HCT116 (cell line): ENCODE measurements at regions not wholly inside any gene's neighbourhood (a gene's known extent, or its start where the extent isn't known, plus 50 kb on each side); places are given as distances from the start of the nearest gene placed in this dataset.
"Not testable (repeated sequence)": the region's sequence is repeated elsewhere in the genome, so short reads cannot be mapped to it uniquely, and the experiment has no call there.

Experiments used
- ATAC-seq: fragments of 200-7000 bp; cut with Tn5 transposase; 2 replicates; pipeline ENCODE4 v1.9.1; 2020; ENCODE audit warnings: mild to moderate bottlenecking, moderate library complexity
- BruUV-seq: library from RNA; stranded (reverse); fragments of 400-500 nt; replicated peaks from 2 replicates; lab custom pipeline; 2021; lab: Mats Ljungman, UMichigan
- CTCF ChIA-PET: fragments of 300-600 bp; sonication (Branson Sonifier 250); formaldehyde crosslinking; loops from one replicate; lab custom pipeline; 2021; ENCODE audit warnings: antibody characterized with exemption; lab: Charles Lee
- POLR2A ChIA-PET: fragments of 300-600, 350-600 bp; sonication (Branson Sonifier 250); formaldehyde crosslinking; loops from one replicate; lab custom pipeline; 2021; ENCODE audit warnings: antibody characterized with exemption; lab: Charles Lee
- RAD21 ChIA-PET, 2 experiments: fragments of 300-600 bp; sonication (Branson Sonifier 250); formaldehyde crosslinking; loops; one replicate each; lab custom pipeline; 2023; ENCODE audit warnings: low total read pairs in 2 of 2; ENCODE audit not compliant: uncharacterized antibody in 2 of 2, unreplicated experiment in 2 of 2, low non-redundant PET in 1 of 2; lab: Charles Lee
- DNase-seq: peaks from one replicate; pipeline ENCODE4 v3.0.0-alpha.2; 2010; ENCODE audit warnings: low read depth, low spot score
- H2AFZ ChIP-seq: fragments of 200-600 bp; shearing (Covaris generic), sonication (generic); 2 replicates; pipeline ENCODE4 v1.6.1; 2017; ENCODE audit warnings: low read depth, mixed run types, mixed read lengths, antibody characterized with exemption, low read length; ENCODE audit not compliant: poor library complexity, severe bottlenecking
- H3K27ac ChIP-seq: 2 replicates; pipeline ENCODE4 v1.5.1; 2012; ENCODE audit warnings: low read depth, low read length
- H3K27me3 ChIP-seq: fragments of 200-600 bp; sonication (generic); 2 replicates; pipeline ENCODE4 v1.6.1; 2016; ENCODE audit warnings: mixed run types, low read length, mixed read lengths; ENCODE audit not compliant: insufficient read depth
- H3K36me3 ChIP-seq, 2 experiments: fragments of 200-500 bp in 1 of 2; fragments of 200-600 bp in 1 of 2; sonication (Bioruptor generic) in 1 of 2; sonication (generic) in 1 of 2; 2 replicates each; pipeline versions ENCODE4 v1.5.1 to v1.6.1; 2014 to 2016; ENCODE audit warnings: low read length in 2 of 2, inconsistent platforms in 1 of 2, mixed read lengths in 1 of 2, mixed run types in 1 of 2; ENCODE audit not compliant: insufficient read depth in 2 of 2, control insufficient read depth in 1 of 2
- H3K4me1 ChIP-seq, 2 experiments: fragments of 200-600 bp in 1 of 2; sonication (generic) in 1 of 2; 2 replicates each; pipeline versions ENCODE4 v1.5.1 to v1.6.1; 2012 to 2017; ENCODE audit warnings: low read length in 2 of 2, inconsistent platforms in 1 of 2, mild to moderate bottlenecking in 1 of 2, mixed read lengths in 1 of 2, mixed run types in 1 of 2, moderate library complexity in 1 of 2; ENCODE audit not compliant: insufficient read depth in 2 of 2, control insufficient read depth in 1 of 2
- H3K4me2 ChIP-seq: fragments of 200-600 bp; sonication (generic); 2 replicates; pipeline ENCODE4 v1.6.1; 2017; ENCODE audit warnings: mixed run types, low read length, mixed read lengths
- H3K4me3 ChIP-seq, 2 experiments: fragments of 200-600 bp in 1 of 2; sonication (generic) in 1 of 2; replicated peaks in 1 of 2; 2 replicates each; pipeline ENCODE4 v1.5.1; 2011 to 2016; ENCODE audit warnings: low read length in 2 of 2, control low read depth in 1 of 2, low read depth in 1 of 2, mild to moderate bottlenecking in 1 of 2, mixed read lengths in 1 of 2, mixed run types in 1 of 2
- H3K79me2 ChIP-seq: fragments of 200-600 bp; sonication (generic); 2 replicates; pipeline ENCODE4 v1.6.1; 2017; ENCODE audit warnings: mild to moderate bottlenecking, mixed run types, low read length, moderate library complexity, mixed read lengths; ENCODE audit not compliant: insufficient read depth
- H3K9ac ChIP-seq: fragments of 200-600 bp; sonication (generic); 2 replicates; pipeline ENCODE4 v1.6.1; 2016; ENCODE audit warnings: low read length, mixed read lengths
- H3K9me2 ChIP-seq: fragments of 200-600 bp; sonication (generic), shearing (Covaris generic); 2 replicates; pipeline ENCODE4 v1.6.1; 2017; ENCODE audit warnings: mixed run types, mild to moderate bottlenecking, moderate library complexity; ENCODE audit not compliant: insufficient read depth
- H3K9me3 ChIP-seq, 2 experiments: fragments of 200-500 bp in 1 of 2; fragments of 200-600 bp in 1 of 2; sonication (Bioruptor generic) in 1 of 2; sonication (generic) in 1 of 2; 2 replicates each; pipeline ENCODE4 v1.6.1; 2014 to 2017; ENCODE audit warnings: low read length in 2 of 2, mixed read lengths in 2 of 2, inconsistent platforms in 1 of 2, low read depth in 1 of 2, mild to moderate bottlenecking in 1 of 2, mixed run types in 1 of 2, moderate library complexity in 1 of 2; ENCODE audit not compliant: control insufficient read depth in 1 of 2, insufficient read depth in 1 of 2
- H4K20me1 ChIP-seq: fragments of 200-600 bp; sonication (generic), shearing (Covaris generic); 2 replicates; pipeline ENCODE4 v1.6.1; 2017; ENCODE audit warnings: mixed run types, mild to moderate bottlenecking, moderate library complexity; ENCODE audit not compliant: insufficient read depth
- CBX3 ChIP-seq: IDR thresholded peaks from 2 replicates; pipeline ENCODE4 v1.6.1; 2012; ENCODE audit warnings: low read depth
- CEBPB ChIP-seq: IDR thresholded peaks from 2 replicates; pipeline ENCODE4 v1.6.1; 2012; ENCODE audit warnings: low read depth
- EGR1 ChIP-seq: IDR thresholded peaks from 2 replicates; pipeline ENCODE4 v1.6.1; 2012; ENCODE audit warnings: low read depth
- FOSL1 ChIP-seq: IDR thresholded peaks from 2 replicates; pipeline ENCODE4 v1.6.1; 2012; ENCODE audit warnings: low read depth
- JUND ChIP-seq: IDR thresholded peaks from 2 replicates; pipeline ENCODE4 v1.6.1; 2012
- SP1 ChIP-seq: IDR thresholded peaks from 2 replicates; pipeline ENCODE4 v1.6.1; 2012; ENCODE audit warnings: low read depth
- YY1 ChIP-seq: IDR thresholded peaks from 2 replicates; pipeline ENCODE4 v1.6.1; 2011; ENCODE audit warnings: low read length, low read depth, moderate library complexity, mild to moderate bottlenecking; ENCODE audit not compliant: insufficient replicate concordance; ENCODE audit errors: extremely low read depth
- intact Hi-C: fragments of 100-400 bp; cut with micrococcal nuclease; formaldehyde crosslinking; loops from 2 replicates; pipeline ENCODE4 v1.10.0; 2022
- TF ChIP-seq, protein P1 (sequence below): IDR thresholded peaks from 2 replicates; pipeline ENCODE4 v1.6.1; 2012

GRCh38 chr6:21730533-21730932, 137.0 kb downstream of the SOX4 start:
- no peak for DNase-seq
- H2AFZ ChIP-seq = no peak overlapping the region
- RAD21 ChIA-PET = no interaction called here
- no peak overlapping the region for H3K27ac ChIP-seq
- no peak overlapping the region for H3K9ac ChIP-seq
- no TSS peak for BruUV-seq
- ATAC-seq = no peak
- H3K9me2 ChIP-seq = no peaks in the 10 kb centered on the region
- TF ChIP-seq, protein P1, sequence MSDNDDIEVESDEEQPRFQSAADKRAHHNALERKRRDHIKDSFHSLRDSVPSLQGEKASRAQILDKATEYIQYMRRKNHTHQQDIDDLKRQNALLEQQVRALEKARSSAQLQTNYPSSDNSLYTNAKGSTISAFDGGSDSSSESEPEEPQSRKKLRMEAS = no peak
- TF ChIP-seq EGR1 (no peak), CEBPB (no peak), CBX3 (no peak)
- H3K4me3 ChIP-seq = no peak overlapping the region
- H3K9me3 ChIP-seq = no peaks in the 10 kb centered on the region
- peaks cover 12 to 23% of the 10 kb centered on the region in 2 experiments for H3K4me1 ChIP-seq
- CTCF ChIA-PET = no interaction called here
- no peak overlapping the region for H3K4me2 ChIP-seq
- no peaks in the 10 kb centered on the region for H3K79me2 ChIP-seq
- intact Hi-C loops = no loop called here
- H4K20me1 ChIP-seq = no peaks in the 10 kb centered on the region
- H3K27me3 ChIP-seq = no peaks in the 10 kb centered on the region
- POLR2A ChIA-PET = no interaction called here
- no peaks in the 10 kb centered on the region for H3K36me3 ChIP-seq

GRCh38 chr6:21731411-21732031, 138.0 kb downstream of the SOX4 start:
- ChIA-PET POLR2A (no interaction called here), CTCF (no interaction called here), RAD21 (interaction anchor here in 1 of 2 experiments (0.6 kb wide), 1 partner anchor 15 kb away, joined by 3 read pairs; no protein-coding TSS in a partner anchor)
- Histone ChIP-seq H3K36me3 (no peaks in the 10 kb centered on the region), H3K79me2 (no peaks in the 10 kb centered on the region), H2AFZ (peak overlapping the region; percentile 80), H3K4me3 (no peak overlapping the region), H3K9me2 (no peaks in the 10 kb centered on the region), H3K27ac (no peak overlapping the region), H3K4me2 (peak overlapping the region; percentile 35), H3K27me3 (no peaks in the 10 kb centered on the region), H3K4me1 (peaks cover 12 to 23% of the 10 kb centered on the region in 2 experiments), H3K9ac (no peak overlapping the region), H4K20me1 (no peaks in the 10 kb centered on the region), H3K9me3 (no peaks in the 10 kb centered on the region)
- intact Hi-C loops = no loop called here
- BruUV-seq = no TSS peak
- DNase-seq = no peak
- TF ChIP-seq JUND (peak; percentile 36; the same call in 1 of the 2 replicates), SP1 (no peak), FOSL1 (peak; percentile 25; the same call in 1 of the 2 replicates), YY1 (no peak), CEBPB (peak; percentile 31; the same call in 1 of the 2 replicates)
- peak; percentile 76 for ATAC-seq

DNA sequence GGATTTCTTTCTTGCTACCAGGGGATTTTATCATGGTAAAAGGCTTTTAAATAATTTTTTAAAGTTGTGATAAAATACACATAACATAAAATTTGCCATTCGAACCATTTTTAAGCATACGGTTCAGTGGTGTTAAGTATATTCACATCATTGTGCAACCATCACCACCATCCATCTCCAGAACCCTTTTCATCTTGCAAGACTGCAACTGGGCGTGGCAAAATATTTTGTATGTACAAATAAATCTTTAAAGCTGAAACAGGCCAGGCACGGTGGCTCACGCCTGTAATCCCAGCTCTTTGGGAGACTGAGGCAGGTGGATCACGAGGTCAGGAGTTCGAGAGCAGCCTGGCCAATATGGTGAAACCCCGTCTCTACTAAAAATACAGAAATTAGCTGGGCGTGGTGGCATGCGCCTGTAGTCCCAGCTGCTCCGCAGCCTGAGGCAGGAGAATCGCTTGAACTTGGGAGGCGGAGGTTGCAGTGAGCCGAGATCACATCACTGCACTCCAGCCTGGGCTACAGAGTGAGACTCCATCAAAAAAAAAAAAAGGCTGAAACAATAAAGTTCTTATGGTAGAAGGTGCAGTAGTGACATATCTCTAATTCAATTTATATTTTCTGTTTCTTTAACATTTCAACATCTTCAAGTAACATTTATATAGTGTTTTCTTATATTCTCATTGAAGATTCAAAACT, 138.6 kb downstream of the SOX4 start:
- H3K36me3 ChIP-seq, H3K9me2 ChIP-seq, H3K9me3 ChIP-seq, H3K27me3 ChIP-seq, DNase-seq, RAD21 ChIA-PET, H3K79me2 ChIP-seq, H4K20me1 ChIP-seq, H3K9ac ChIP-seq, POLR2A ChIA-PET, H3K27ac ChIP-seq, BruUV-seq, intact Hi-C loops, H3K4me3 ChIP-seq: not testable (repeated sequence)
- peak; percentile 46 for ATAC-seq
- CTCF ChIA-PET = interaction anchor here (0.8 kb wide), 1 partner anchor 588 kb away, joined by 4 read pairs; no protein-coding TSS in a partner anchor
- peak overlapping the region; percentile 35 for H3K4me2 ChIP-seq
- H2AFZ ChIP-seq = peak overlapping the region; percentile 80
- peaks cover 12 to 23% of the 10 kb centered on the region in 2 experiments for H3K4me1 ChIP-seq
